Central memory CD4-positive, alpha-beta T cell (primary cell): ENCODE measurements at regions not wholly inside any gene's neighbourhood (a gene's known extent, or its start where the extent isn't known, plus 50 kb on each side); places are given as distances from the start of the nearest gene placed in this dataset.

Source experiments
- DNase-seq: peaks from one replicate; pipeline ENCODE4 v3.0.0; 2022

- no peak for DNase-seq
These were observed 89.8 kb upstream of the TGIF1 start for GRCh38 chr18:3360211-3360610.

GRCh38 chr18:3367491-3368091 is 82.4 kb upstream of the TGIF1 start:
- DNase-seq, result no peak

- DNase-seq, result no peak
These were observed 81.8 kb upstream of the TGIF1 start for GRCh38 chr18:3368193-3368592.

- DNase-seq, result no peak
These were observed 70.3 kb upstream of the TGIF1 start for GRCh38 chr18:3379685-3380084.

- peak; percentile 24 for DNase-seq
These were observed 69.5 kb upstream of the TGIF1 start for GRCh38 chr18:3380384-3380961.

GRCh38 chr18:3383381-3383915 is 66.5 kb upstream of the TGIF1 start:
- no peak for DNase-seq

- no peak for DNase-seq
These were observed 65.1 kb upstream of the TGIF1 start for GRCh38 chr18:3384664-3385563.

- DNase-seq, result no peak
These were observed 61.6 kb upstream of the TGIF1 start for GRCh38 chr18:3388323-3388722.

- no peak for DNase-seq
These were observed 61.0 kb upstream of the TGIF1 start for GRCh38 chr18:3388980-3389379.

- no peak for DNase-seq
These were observed 60.0 kb upstream of the TGIF1 start for GRCh38 chr18:3389977-3390376.

GRCh38 chr18:3391704-3392466 is 58.1 kb upstream of the TGIF1 start:
- no peak for DNase-seq

- no peak for DNase-seq
These were observed 57.5 kb upstream of the TGIF1 start for GRCh38 chr18:3392467-3392855.

GRCh38 chr18:3394648-3395047 is 55.3 kb upstream of the TGIF1 start:
- no peak for DNase-seq

GRCh38 chr18:3395466-3395865 is 54.5 kb upstream of the TGIF1 start:
- DNase-seq, result no peak

- no peak for DNase-seq
These were observed 52.8 kb upstream of the TGIF1 start for GRCh38 chr18:3397031-3397750.

GRCh38 chr18:3397786-3398185 is 52.2 kb upstream of the TGIF1 start:
- DNase-seq, result no peak
